GM19324 (cell line): ENCODE measurements at regions not wholly inside any gene's neighbourhood (a gene's known extent, or its start where the extent isn't known, plus 50 kb on each side); places are given as distances from the start of the nearest gene placed in this dataset.

Experiments used
- ATAC-seq: cut with Tn5 transposase; IDR thresholded peaks from one replicate; pipeline ENCODE4 v1.9.1; 2021; ENCODE audit warnings: mild to moderate bottlenecking, moderate library complexity; ENCODE audit not compliant: unreplicated experiment, low FRiP score

- no peak for ATAC-seq
These were observed 808.8 kb upstream of the EEF2KMT start for GRCh38 chr16:5906351-5906750.

- no peak for ATAC-seq
These were observed 808.3 kb upstream of the EEF2KMT start for GRCh38 chr16:5905935-5906334.

- ATAC-seq: no peak
These were observed 806.2 kb upstream of the EEF2KMT start for GRCh38 chr16:5903832-5904231.

GRCh38 chr16:5903153-5903552 lies 805.6 kb upstream of the EEF2KMT start:
- no peak for ATAC-seq

DNA sequence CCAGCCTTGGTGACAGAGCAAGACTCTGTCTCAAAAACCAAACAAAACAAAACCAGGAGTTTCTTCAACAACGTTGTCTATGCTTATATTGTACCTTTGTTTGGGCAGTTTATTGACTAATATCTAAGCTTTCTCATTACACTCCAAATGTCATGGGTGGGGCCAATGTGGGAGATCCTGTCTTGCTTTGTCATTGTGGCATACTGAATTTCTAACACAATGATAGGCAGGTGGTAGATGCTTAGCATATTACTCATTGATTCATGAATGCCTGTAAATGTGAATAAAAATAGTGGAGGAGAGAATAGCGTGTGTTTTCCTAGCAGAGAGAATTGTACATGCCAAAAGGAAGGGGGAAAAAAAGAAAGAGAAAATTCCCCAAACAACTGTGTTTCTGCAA lies 802.5 kb upstream of the EEF2KMT start:
- no peak for ATAC-seq

DNA sequence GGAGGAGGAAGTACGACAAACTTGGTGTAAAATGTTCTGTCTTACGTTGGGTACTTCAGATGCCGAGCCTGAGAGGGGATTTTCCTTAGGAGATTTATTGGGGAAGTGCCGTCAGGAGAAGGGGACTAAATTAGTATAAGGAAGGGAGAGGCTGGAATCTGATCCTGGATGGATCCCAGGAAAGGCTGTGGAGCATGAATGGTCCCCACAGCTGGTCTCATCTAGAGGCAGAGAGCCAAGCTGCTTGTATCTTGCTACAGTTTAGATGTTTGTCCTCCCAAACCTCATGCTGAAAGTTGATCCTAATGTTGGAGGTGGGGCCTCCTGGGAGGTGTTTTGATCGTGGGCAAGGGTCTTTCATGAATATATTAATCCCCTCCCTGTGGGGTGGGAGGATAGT lies 798.4 kb upstream of the EEF2KMT start:
- no peak for ATAC-seq

DNA sequence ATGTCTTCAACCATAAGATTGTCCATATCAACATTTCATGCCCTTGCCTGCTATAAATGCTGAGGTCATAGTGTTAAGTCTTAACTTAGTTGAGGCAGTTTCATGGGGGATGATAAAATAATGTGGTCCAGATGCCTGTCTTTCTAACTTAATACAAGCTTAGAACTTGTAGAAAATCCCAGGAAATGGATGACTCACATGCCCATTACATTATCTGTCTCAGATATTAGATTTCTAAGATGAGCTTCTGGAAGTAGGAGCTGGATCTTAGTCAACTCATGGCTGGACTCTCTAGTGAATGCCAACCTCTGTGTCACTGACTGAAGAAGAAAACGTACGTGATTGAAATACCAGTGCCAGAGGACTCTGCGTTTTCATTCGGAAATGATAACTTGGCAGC lies 797.5 kb upstream of the EEF2KMT start:
- ATAC-seq: no peak

DNA sequence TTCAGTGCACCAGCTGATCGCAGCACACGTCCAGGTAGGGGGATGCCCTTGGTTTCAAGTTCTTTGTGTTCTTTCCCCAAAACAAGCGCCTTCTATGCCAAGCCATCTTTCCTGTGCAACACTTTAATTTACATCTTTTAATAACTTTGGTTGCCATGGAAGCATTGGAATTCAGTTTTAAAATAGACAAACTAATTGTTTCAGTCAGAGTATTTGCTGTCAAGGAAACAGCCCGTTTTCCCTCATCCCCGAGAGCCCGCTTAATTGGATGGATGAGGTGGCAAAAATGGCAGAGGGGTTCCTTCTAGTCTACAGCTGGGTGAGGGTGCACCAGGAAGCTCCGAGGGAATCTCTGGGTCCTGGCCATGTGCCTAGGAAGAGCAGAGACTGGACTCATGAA lies 793.7 kb upstream of the EEF2KMT start:
- ATAC-seq: no peak

DNA sequence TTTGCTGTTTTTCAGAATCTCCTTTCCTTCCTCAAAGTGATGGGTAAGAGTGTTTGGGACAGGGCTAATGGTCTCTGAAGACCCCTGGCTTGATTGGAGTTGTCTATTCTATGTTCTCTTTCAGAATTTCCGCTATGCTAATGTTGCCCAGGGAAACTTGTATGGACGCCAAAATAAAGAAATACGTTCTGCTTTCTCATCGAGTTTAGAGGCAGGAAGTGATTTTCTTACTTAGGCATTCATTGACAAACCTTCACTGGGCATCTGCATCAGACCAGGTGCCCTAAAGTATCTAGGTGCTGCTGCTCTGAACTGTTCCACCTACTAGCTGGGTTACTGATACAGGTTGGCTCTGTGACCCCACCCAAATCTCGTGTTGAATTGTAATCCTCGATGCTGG lies 787.9 kb upstream of the EEF2KMT start:
- no peak for ATAC-seq

DNA sequence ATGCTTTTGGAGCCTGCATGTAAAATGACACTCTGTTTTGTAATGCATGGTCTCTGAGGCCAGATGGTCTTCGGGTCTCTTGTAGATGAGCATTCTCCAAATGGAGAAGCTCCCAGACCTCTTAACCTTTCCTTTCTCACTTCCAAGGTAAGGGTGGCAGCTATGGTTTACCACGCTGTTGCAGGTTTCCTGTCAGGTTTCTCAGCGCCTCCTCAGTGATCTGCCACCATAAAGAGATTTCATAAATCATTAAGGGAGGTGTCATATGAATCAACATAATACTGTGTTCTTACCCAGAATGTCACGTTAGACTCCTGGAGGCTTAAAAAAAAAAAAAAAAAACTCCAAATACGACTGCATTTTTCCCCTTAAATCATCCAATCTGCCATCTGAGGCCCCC lies 787.4 kb upstream of the EEF2KMT start:
- no peak for ATAC-seq

DNA sequence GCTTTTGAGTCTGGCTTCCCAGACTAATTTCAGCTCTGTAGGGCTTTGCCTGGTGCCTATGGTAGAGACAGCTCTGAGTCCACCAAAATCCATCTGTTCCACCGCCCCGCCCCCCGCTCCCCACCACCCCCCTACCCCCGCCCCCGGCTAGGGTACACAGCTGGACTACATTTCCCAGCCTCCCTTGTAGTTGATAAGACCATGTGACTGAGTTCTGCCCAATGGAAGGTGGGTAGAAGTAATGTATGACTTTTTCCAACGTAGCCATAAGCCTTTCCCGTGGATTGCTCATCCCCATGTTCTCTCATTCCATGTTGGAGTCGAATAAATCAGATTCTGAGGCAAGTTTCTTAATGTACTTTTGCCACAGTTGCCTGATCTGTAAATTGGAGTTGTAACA lies 786.7 kb upstream of the EEF2KMT start:
- no peak for ATAC-seq

DNA sequence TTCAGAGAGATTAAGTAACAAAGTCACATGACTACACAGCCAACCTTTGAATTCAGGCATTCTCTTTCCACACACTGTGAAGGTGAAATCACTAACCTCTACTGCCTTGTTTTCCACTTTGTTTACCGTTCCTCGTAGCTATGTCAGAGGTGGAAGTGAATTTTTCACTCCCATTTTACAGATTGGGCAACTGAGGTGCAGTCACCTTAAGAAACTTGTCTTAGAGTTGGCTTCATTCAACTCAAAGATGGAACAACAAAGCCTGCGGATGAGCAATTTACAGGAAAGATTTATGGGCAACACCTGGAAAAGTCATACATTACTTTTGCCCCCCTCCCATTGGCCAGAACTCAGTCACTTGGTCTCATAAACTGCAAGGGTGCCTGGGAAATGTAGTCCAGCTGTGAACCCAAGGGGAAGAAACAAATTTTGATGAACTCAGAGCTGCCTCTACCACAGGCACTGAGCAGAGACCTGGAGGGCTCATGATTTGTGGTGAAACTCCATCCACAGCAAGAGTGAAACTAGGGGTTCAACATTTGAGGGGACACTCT lies 784.6 kb upstream of the EEF2KMT start:
- ATAC-seq: no peak

DNA sequence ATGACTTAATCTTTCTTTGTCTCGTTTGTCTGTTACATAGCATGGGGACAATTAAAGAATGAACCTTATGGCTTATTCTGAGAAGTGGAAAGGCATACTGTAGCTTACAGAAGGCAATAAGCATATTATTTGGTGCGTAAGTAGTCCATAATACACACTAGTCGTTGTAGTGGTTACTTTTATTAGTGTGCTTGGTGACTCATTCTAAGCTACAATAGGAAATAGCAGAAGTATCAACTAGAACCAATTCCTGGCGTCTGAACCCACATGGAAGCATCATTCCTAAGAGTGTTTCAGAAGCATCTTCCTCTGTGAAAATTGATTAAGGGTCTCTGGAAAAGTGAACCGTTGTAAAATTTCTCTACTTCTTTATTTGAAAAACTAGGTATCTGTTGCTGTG lies 777.8 kb upstream of the EEF2KMT start:
- ATAC-seq: no peak

- no peak for ATAC-seq
These were observed 777.3 kb upstream of the EEF2KMT start for GRCh38 chr16:5874899-5875298.

- no peak for ATAC-seq
These were observed 775.6 kb upstream of the EEF2KMT start for GRCh38 chr16:5873221-5873620.

GRCh38 chr16:5870886-5871691 lies 773.5 kb upstream of the EEF2KMT start:
- no peak for ATAC-seq

DNA sequence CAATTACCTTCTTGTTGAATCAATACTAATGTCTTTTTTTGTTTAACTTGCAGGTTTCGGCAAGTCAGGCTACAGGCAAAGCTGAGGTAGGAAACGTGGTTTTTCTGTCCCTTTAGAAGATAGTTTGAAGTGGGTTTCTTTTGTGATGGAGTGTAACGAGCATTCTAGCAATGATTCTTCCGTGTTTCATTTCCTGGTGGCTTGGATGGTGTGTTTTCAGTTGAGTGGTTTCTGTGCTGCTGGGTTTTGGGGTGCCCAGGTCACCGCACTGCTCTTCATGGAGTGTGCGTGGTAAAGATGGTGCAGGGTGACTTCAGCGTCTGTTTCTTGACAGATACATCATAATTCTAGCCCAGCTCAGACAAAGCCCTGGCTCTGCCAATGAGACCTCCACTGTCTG lies 769.7 kb upstream of the EEF2KMT start:
- ATAC-seq: no peak

GRCh38 chr16:5865236-5865635 lies 767.6 kb upstream of the EEF2KMT start:
- no peak for ATAC-seq

- ATAC-seq: no peak
These were observed 765.5 kb upstream of the EEF2KMT start for GRCh38 chr16:5863071-5863606.

- no peak for ATAC-seq
These were observed 764.7 kb upstream of the EEF2KMT start for GRCh38 chr16:5862103-5862840.

DNA sequence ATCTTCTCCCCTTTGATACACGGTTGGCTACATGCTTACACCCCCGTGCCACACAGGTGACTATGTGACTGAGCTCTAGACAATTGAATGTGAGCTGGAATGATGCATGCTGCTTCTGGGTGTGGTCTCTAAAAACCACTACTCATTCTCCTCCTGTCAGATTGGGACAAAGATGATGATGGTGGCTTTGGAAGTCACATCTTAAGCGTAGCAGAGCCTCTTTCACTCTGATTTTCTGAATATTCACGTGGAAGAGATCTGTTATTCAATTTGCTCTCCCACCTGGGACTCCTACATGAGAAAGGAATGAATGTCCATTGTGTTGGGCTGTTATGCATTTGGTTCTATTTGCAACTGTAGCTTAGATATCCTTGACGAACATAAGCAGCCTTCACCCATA lies 763.6 kb upstream of the EEF2KMT start:
- no peak for ATAC-seq

DNA sequence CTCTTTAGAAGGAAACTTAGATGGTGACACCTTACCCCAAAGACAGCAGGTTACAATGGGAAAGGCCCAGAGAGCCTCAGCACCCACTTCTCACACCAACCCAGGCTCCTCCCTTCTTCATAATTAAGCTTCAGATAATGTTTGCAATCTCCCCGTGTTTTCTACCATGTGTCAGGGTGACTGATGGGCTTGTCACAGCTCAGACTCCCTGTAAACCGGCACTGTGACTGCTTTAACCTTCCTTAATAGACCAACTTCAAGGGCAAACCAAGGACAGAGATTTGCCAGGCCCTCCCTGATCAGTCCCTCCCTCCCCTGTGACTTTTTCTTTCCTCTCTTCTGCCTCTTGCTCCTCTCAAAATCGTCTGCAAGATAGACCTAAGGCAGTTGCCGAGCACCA lies 760.6 kb upstream of the EEF2KMT start:
- ATAC-seq: no peak
